Motor neuron (in vitro differentiated cells): ENCODE measurements at regions not wholly inside any gene's neighbourhood (a gene's known extent, or its start where the extent isn't known, plus 50 kb on each side); places are given as distances from the start of the nearest gene placed in this dataset.

Experiments used
- ATAC-seq, 8 experiments: fragments of 200-7000 bp; cut with Tn5 transposase; replicated peaks in 6 of 8; 2 replicates each; pipeline ENCODE4 v1.8.0; 2021; ENCODE audit warnings: mild to moderate bottlenecking in 8 of 8, moderate library complexity in 8 of 8
- H3K27ac ChIP-seq, 2 donors: fragments of 250-450 bp; sonication (Bioruptor Pico); 2 replicates each; pipeline ENCODE4 v1.9.0; 2021; ENCODE audit warnings: antibody characterized with exemption in 2 of 2, mild to moderate bottlenecking in 2 of 2, moderate library complexity in 1 of 2
- H3K4me1 ChIP-seq, 2 donors: fragments of 250-450 bp; sonication (Bioruptor Pico); replicated peaks in 1 of 2; 2 replicates each; pipeline ENCODE4 v1.6.1; 2021; ENCODE audit warnings: antibody characterized with exemption in 2 of 2, mild to moderate bottlenecking in 2 of 2, moderate library complexity in 1 of 2
- H3K4me3 ChIP-seq, 5 donors: fragments of 250-450 bp; sonication (Bioruptor Pico); 2 replicates each; pipeline ENCODE4 v1.9.0; 2021; ENCODE audit warnings: antibody characterized with exemption in 5 of 5, mild to moderate bottlenecking in 5 of 5, moderate library complexity in 4 of 5
- WGBS, 10 experiments: fragments of 450-650 bp; shearing (Covaris generic); methylation state at CpG; one replicate each; pipeline ENCODE4 v1.0.0; 2022; 5-methylcytosine and 5-hydroxymethylcytosine counted together
- in situ Hi-C, 9 experiments: fragments of 400-800 bp; cut with MboI; loops; one replicate each; pipeline ENCODE4 v1.15.0; 2021; ENCODE audit warnings: low sequenced_read_pairs in 9 of 9, low pct_unique_long_range_greater_than_20kb in 2 of 9; ENCODE audit not compliant: unreplicated experiment in 9 of 9

DNA sequence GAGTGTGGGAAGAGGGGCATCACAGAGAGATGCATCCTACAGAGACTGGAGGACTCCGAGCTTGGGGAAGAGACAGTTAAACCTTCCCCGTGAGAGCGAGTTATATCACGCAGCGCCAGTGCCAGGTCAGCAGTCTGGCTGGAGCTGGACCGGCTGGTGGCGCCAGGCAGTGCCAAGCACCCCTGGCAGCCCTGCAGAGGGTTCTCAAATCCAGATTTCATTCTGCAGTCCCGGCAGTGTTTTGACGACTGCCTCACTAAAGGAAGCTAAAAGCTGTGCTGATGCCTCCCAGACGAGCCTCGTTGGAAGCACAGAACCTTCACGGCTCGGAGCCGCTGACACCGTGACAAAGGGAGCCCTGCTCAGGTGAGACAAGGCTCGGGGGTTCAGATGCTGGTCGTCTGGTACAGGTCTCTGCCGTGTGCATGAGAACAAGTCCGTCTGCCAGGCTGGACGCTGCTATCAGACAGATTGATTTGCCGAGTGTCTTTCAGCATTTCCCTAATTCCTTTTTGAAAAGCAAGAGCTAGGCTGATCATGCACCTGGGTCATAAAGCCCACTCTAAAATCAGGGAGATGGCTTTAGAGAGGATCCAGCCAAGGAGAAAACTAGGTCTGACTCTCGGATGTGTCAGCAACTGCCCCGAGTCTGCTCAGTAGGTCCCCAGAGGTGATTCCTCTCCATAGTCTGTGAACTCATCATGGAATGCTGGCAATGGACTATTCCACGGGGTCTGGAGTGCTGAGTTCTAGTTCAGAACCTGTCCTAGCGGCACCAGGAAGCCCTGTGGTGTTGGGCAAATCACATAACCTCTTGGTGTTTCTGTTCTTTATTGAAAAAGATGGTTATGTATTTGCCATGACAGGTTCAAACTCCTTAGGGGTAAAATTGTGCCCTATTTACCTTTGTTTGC, 240.6 kb downstream of the SOX11 start:
- Histone ChIP-seq H3K4me3 (no peak overlapping the region), H3K4me1 (peaks cover 9% of the 10 kb centered on the region in 2 donors), H3K27ac (no peak overlapping the region)
- WGBS, 10 experiments = 0 to 90% (median 53%) methylated on average over 2 to 14 of the region's 25 CpGs; no CpG with 5 or more reads in 2 of the 10 experiments
- in situ Hi-C loops = no loop called here
- ATAC-seq = no peak

DNA sequence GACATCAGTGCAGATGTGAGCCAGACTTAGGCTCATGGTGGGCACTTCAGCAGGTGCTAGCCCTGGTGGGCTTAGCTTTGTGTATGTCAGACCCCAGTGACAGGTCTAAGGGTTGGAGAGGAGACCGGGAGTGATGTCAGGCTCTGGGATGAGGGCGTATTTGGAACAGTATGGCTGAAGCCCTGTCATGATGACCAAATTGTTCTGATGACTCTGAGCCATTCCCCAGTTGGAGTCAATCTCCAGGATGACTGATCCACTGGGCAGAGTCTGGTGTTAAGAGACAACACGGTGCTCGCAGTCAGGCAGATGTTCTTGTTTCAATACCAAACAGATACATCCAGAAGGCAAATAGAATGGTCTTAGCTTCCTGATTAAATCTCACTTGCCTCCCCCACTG, 241.5 kb downstream of the SOX11 start:
- Histone ChIP-seq H3K27ac (no peak overlapping the region), H3K4me1 (peaks cover 10 to 14% of the 10 kb centered on the region in 2 donors), H3K4me3 (no peak overlapping the region)
- 0 to 100% (median 47%) methylated on average over 1 to 4 of the region's 4 CpGs; no CpG with 5 or more reads in 4 of the 10 experiments for WGBS, 10 experiments
- in situ Hi-C loops = no loop called here
- peak in 2 of 8 experiments; percentile 55 to 78 for ATAC-seq

DNA sequence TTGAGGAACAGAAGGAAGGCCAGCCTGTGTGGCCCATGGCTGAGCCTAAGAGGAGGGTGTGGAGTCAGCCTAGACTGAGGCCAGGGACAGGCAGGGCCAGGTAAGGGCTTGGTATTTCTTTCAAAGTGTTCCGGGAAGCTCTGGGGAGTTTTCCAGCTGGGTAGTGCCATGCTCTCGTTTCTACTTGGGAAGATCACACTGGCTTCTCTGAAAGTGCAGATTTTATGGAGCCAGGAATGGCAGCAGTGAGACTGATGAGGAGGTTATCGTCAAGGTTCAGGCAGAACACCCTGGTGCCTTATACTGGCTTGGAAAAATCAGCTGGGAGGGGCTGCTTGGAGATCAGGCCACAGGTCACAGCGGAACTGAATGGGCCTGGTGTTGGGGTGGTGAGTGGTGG, 245.1 kb downstream of the SOX11 start:
- 25 to 100% (median 66%) methylated on average over 1 to 2 of the region's 4 CpGs; no CpG with 5 or more reads in 2 of the 10 experiments for WGBS, 10 experiments
- in situ Hi-C loops = no loop called here
- Histone ChIP-seq H3K4me1 (peaks cover 10 to 14% of the 10 kb centered on the region in 2 donors), H3K4me3 (no peak overlapping the region), H3K27ac (no peak overlapping the region)
- ATAC-seq = no peak

DNA sequence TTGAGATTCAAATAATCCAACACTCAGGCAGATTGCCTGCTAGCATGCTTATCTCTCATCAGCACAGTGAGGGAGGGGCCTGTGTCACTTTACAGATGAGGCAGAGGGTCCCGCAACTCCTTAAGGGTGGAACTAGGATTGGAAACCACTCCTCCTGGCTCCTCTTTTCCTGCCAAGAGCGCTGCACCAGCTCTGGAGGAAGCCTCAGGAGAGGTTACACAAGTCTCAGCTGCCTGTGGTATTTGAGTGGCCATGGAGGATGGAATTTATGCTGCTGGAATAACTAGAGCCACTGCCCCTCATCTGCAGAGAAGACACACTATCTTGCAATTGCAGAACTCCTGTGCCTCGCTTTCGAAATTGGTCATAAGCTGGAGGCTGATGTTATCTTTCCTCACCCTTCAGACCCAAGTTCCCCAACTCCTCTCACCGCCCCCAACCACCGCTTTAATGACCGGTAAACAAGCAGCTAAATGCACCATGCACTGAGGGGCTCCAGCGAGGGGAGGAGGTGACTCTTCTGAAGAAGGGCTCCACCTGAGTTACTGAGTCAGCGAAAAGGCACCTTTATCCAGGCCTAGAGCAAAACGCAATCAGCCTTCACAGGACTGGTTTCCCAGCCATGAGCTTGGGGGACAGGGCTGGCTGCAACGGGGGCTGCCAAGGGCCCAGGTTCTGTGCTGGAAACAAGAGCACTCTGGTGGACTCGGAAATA, 245.8 kb downstream of the SOX11 start:
- WGBS, 10 experiments = 20 to 92% (median 83%) methylated on average over 1 to 6 of the region's 12 CpGs; no CpG with 5 or more reads in 3 of the 10 experiments
- in situ Hi-C loops = no loop called here
- peak in 4 of 8 experiments; percentile 17 to 29 (median 22) for ATAC-seq
- Histone ChIP-seq H3K27ac (no peak overlapping the region), H3K4me1 (peaks cover 10 to 14% of the 10 kb centered on the region in 2 donors), H3K4me3 (no peak overlapping the region)

DNA sequence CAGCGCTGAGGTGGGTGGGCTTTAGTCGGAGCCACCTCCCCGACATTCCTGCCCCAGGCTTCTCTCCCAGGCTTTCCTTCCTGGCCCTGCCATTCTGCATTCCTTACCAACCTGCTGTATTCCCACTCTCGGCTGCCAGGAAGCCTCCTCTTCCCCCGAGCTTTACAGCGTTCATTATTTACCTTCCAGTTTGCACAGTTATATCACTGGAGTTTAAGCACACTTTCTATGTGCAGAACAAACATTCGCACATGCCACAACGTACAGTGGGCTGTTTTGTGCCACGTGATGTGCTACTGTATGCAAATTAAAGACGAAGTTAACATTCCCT, 246.3 kb downstream of the SOX11 start:
- Histone ChIP-seq H3K4me3 (no peak overlapping the region), H3K4me1 (peaks cover 10 to 14% of the 10 kb centered on the region in 2 donors), H3K27ac (no peak overlapping the region)
- WGBS, 10 experiments = 13 to 82% (median 60%) methylated on average over 2 to 7 of the region's 10 CpGs
- no peak for ATAC-seq
- in situ Hi-C loops = no loop called here

DNA sequence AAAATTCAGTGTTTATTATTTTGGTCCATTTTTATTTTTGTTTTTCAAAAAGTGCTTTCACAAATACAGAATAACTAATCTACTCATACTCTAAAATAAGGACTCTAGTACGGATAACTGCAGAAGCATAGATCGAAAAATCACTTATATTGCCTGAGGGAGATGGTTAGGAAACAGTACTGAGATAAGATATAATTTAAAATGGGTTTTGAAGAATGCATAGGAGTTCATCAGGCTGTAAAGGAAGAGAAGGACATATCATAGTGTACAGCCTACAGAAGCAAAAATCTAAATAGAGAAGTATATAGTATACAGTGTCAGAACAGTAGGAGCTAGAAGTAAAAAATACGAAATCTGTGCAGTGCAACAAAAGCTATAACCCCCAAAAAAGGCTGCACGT, 247.4 kb downstream of the SOX11 start:
- Histone ChIP-seq H3K4me3 (no peak overlapping the region), H3K4me1 (peaks cover 12 to 16% of the 10 kb centered on the region in 2 donors), H3K27ac (no peak overlapping the region)
- ATAC-seq = no peak
- in situ Hi-C loops = no loop called here
- 5 to 97% (median 84%) methylated on average over 3 to 4 of the region's 4 CpGs for WGBS, 10 experiments

DNA sequence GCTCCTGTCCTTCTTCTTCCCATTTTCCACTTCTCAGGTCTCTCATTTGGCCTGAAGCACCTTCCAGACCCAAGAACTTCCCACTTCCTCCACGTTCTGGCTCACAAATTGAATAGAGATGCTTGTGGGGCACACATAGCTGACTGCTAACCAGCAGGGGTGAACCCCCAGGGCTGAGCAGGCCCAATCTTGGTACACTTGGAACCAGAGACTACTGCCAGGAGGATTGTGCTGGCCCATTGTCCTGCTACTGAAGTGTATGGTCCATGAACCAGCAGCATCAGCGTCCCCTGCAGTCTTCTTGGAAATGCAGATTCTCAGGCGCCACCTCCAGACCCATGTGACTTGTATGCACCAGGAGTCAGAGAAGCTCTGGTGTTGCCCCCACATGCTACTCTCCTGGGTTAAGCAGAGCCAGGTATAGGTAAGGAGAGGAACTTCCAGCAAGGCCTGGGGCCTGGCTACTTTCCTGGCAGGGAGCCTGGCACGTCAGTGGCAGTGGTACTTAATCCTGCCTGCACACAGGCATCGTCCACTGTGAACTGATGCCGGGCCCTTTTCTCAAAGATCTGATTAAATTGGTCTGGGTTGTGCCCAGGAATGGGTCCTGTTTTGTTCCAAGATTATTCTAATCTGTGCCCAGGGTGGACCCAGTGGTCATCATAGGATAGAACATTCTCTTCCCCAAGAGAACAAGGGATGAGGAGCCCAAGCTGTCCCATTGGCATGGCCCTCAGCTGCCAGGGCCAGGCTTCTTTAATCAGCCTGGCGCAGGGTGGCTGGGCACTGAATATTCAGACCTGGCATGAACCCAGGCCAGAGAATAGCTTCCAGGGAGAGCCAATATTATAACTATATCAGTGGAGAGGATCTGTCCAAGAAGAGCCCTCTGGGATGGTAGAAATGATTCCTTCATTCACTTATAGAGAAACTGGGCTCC, 248.7 kb downstream of the SOX11 start:
- in situ Hi-C loops = no loop called here
- Histone ChIP-seq H3K4me3 (no peak overlapping the region), H3K27ac (no peak overlapping the region), H3K4me1 (peaks cover 24 to 29% of the 10 kb centered on the region in 2 donors)
- ATAC-seq = no peak
- 11 to 100% (median 60%) methylated on average over 1 to 5 of the region's 7 CpGs; no CpG with 5 or more reads in 2 of the 10 experiments for WGBS, 10 experiments

DNA sequence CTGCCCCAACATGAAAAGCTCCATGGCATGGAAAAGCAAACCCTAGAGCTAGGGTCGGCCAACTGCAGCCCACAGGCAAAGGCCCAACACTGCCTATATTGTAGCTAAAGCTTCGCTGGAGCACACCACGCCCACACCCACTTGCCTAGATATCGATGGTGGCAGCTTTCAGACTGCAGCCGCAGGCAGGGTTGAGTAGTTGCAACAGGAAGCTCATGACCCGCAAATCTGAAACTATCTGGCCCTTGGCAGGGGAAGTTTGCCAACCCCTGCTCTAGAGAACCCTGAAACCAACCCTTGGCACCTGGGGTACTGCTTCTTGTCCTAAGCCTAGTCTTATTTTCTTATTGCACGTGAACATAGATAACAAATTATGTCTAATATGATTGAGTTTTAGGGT, 250.0 kb downstream of the SOX11 start:
- WGBS, 10 experiments = 20 to 100% (median 80%) methylated on average over 2 to 7 of the region's 7 CpGs; no CpG with 5 or more reads in 3 of the 10 experiments
- in situ Hi-C loops = no loop called here
- Histone ChIP-seq H3K4me1 (peaks cover 33% of the 10 kb centered on the region in 2 donors), H3K27ac (no peak overlapping the region), H3K4me3 (no peak overlapping the region)
- no peak for ATAC-seq

DNA sequence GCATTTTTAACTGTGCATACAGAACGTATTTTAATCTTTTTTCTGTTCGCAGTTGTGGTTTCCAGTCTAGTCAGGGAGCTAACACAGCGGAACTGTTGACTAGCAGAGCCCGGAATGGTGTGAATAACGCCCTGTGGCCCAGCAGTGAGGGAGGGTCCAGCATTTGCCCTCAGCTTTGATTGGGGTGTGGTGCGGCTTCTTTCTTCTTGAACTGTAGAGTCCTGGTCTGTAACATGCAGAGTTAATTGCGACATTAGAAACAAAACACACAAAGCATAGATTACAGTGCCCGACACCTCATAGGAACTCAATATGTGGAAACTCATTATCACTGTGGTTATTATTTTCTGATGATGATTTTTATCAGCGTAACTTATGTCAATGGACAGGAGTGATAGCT, 253.6 kb downstream of the SOX11 start:
- H3K4me1 ChIP-seq = peaks cover 22 to 27% of the 10 kb centered on the region in 2 donors
- no peak overlapping the region for H3K27ac ChIP-seq
- WGBS, 10 experiments = 0 to 79% (median 45%) methylated on average over 3 to 8 of the region's 9 CpGs; no CpG with 5 or more reads in 1 of the 10 experiments
- peak in 4 of 8 experiments; percentile 14 to 36 (median 21) for ATAC-seq
- H3K4me3 ChIP-seq = no peak overlapping the region
- in situ Hi-C loops = no loop called here

DNA sequence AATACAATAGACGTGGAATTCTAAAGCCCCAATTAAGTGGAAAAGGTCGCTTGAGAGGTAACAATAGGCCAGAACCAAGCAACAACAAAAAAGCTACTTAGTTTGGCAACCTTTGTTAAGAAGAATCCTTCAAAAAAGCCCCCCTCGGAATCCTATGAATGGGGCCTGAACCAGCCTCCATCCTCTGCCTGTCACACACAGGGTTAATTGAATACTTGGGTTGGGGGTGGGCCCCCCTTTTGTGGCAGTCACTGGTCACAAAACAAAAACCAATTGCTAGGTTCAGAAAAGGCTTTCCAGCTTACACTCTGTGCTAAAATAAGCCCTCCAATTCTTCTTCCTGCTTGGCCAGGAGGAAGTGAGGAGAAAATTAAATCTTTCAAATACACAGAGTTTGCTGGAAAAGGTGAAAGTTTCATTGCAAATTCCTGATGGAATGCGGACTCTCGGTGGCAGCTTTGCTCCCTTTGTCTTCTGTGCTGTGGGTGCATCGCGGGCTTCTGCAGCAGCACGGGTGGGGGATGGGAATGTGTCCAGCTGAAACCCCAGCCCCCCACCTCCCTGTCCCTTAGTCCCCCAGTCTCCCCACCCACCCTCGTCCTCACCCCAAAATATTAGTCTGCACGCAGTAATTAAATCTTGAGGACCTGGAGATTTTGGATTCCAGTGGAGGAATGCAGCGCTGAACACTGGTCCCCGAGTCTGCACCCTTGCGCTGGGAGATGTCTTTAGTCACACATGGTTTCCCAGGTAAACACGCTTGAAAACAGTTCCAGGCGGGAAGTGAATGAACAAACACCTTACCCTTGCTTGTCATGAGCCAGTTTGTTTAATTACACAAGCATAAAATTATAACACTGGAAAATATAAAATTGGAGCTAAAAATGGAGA, 254.3 kb downstream of the SOX11 start:
- Histone ChIP-seq H3K4me3 (peak overlapping the region in 1 of 5 donors; percentile 5), H3K4me1 (peaks cover 22 to 27% of the 10 kb centered on the region in 2 donors), H3K27ac (peak overlapping the region in 1 of 2 donors; percentile 64)
- WGBS, 10 experiments = 0 to 77% (median 19%) methylated on average over 1 to 6 of the region's 15 CpGs; no CpG with 5 or more reads in 1 of the 10 experiments
- peak in 5 of 8 experiments; percentile 24 to 35 (median 32) for ATAC-seq
- in situ Hi-C loops = no loop called here

DNA sequence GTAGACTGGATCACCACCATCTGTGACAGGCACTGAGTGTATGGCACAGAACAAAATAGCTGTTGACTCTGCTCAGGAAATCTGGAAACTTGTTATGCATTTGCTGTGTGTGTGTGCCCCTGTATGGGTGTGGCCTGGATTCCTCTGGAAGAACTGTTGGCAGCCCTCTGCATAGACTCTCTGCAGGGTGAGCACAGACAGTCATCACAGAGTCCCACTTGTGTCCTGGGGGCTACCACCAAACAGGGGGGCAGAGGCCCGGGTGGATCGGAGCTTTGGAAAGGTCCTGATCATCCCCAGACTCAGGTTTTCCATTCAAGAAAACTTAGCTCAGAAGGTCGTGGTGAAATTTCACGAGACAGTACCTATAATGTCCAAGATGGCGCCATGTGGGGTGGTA, 258.6 kb downstream of the SOX11 start:
- H3K4me3 ChIP-seq = no peak overlapping the region
- no peak for ATAC-seq
- in situ Hi-C loops = no loop called here
- H3K27ac ChIP-seq = no peak overlapping the region
- peaks cover 19 to 20% of the 10 kb centered on the region in 2 donors for H3K4me1 ChIP-seq
- 18 to 87% (median 80%) methylated on average over 2 to 4 of the region's 5 CpGs; no CpG with 5 or more reads in 6 of the 10 experiments for WGBS, 10 experiments

DNA sequence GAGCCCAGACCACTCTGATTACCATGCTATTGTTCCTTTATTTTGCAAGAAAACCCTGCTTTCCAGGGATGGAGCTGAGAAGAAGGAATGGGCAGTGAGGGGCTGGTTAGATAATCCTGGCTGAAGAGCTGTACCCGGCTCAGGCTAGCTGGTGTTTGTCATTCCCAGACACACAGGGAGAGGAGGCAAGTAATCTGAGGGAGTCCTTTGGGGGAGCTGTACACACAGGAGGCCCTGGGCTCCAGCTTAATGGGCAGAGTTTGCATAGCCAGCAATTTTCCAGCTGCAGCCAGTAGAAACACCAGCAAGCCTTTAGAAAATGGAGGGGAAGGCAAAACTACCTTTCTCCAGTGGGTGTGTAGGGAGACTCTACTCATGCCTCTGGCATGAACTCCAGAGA, 259.3 kb downstream of the SOX11 start:
- in situ Hi-C loops = no loop called here
- WGBS, 10 experiments = 40 to 86% (median 66%) methylated on average over 1 of the region's 1 CpG; no CpG with 5 or more reads in 6 of the 10 experiments
- H3K4me1 ChIP-seq = peaks cover 12% of the 10 kb centered on the region in 2 donors
- no peak overlapping the region for H3K4me3 ChIP-seq
- H3K27ac ChIP-seq = no peak overlapping the region
- peak in 5 of 8 experiments; percentile 32 to 58 (median 45) for ATAC-seq
